ENCODE measurements at regions not wholly inside any gene's neighbourhood (a gene's known extent, or its start where the extent isn't known, plus 50 kb on each side); places are given as distances from the start of the nearest gene placed in this dataset.
"Not testable (repeated sequence)": the region's sequence is repeated elsewhere in the genome, so short reads cannot be mapped to it uniquely, and the experiment has no call there.

- 100% methylated on average over 1 of the region's 7 CpGs for WGBS (ENCODE audit: insufficient coverage)
- Histone ChIP-seq H3K4me1 (ENCODE audit: control insufficient read depth in 1 of 2, extremely low read depth in 1 of 2, insufficient read depth in 2 of 2, low read length in 2 of 2) (no peaks in the 10 kb centered on the region), H3K36me3 (ENCODE audit: control insufficient read depth in 2 of 2, extremely low read depth in 1 of 2, insufficient read depth in 1 of 2, low read length in 1 of 2) (no peaks in the 10 kb centered on the region), H3K9me3 (no peaks in the 10 kb centered on the region), H3K4me3 (ENCODE audit: control insufficient read depth in 1 of 2, extremely low read depth in 1 of 2, low read length in 1 of 2) (no peak overlapping the region), H3K27ac (ENCODE audit: low read length) (no peak overlapping the region), H3K27me3 (replicated peaks in 1 of 2; ENCODE audit: control insufficient read depth in 2 of 2, extremely low read depth in 1 of 2, insufficient read depth in 2 of 2, low read length in 1 of 2) (no peaks in the 10 kb centered on the region)
- Mint-ChIP-seq H3K4me1 (no peaks in the 10 kb centered on the region), H3K27ac (no peak overlapping the region), H3K9me3 (peaks cover 0 to 5% (median 3%) of the 10 kb centered on the region in 3 donors), H3K4me3 (no peak overlapping the region), H3K36me3 (no peaks in the 10 kb centered on the region), H3K27me3 (no peaks in the 10 kb centered on the region)
- ChIA-PET CTCF (no interaction called here), POLR2A (no interaction called here)
- DNase-seq (no peak), ATAC-seq (replicated peaks in 1 of 4) (no peak)
Measured at GRCh38 chr5:60495644-60496520, 204.1 kb downstream of the DEPDC1B start.

DNA sequence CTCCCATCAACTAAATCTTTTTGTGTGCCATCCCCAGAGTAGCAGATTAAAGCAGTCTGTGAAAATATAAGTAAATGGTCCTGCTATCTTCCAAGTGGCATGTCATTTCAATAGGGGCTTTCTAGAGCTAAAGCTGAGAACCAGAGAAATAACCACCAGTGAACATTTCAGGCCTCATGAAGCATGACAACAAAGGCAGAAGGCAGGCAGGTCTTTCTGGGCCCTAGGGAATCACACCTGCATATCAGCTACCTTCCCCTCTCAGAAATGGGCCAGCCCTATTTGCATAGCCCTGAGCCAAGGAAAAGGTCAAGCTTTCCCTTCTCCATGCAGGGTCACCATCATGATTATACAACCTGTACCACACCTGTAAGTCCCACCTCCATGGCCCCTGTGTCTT lies 205.3 kb downstream of the DEPDC1B start:
- H3K4me3 Mint-ChIP-seq, result no peak overlapping the region
- Histone ChIP-seq H3K27ac (ENCODE audit: low read length) (no peak overlapping the region), H3K36me3 (ENCODE audit: control insufficient read depth in 2 of 2, extremely low read depth in 1 of 2, insufficient read depth in 1 of 2, low read length in 1 of 2) (no peaks in the 10 kb centered on the region), H3K4me1 (ENCODE audit: control insufficient read depth in 1 of 2, extremely low read depth in 1 of 2, insufficient read depth in 2 of 2, low read length in 2 of 2) (no peaks in the 10 kb centered on the region), H3K9me3 (no peaks in the 10 kb centered on the region), H3K27me3 (replicated peaks in 1 of 2; ENCODE audit: control insufficient read depth in 2 of 2, extremely low read depth in 1 of 2, insufficient read depth in 2 of 2, low read length in 1 of 2) (no peaks in the 10 kb centered on the region), H3K4me3 (ENCODE audit: control insufficient read depth in 1 of 2, extremely low read depth in 1 of 2, low read length in 1 of 2) (no peak overlapping the region)
- peaks cover 0 to 7% (median 3%) of the 10 kb centered on the region in 3 donors for H3K9me3 Mint-ChIP-seq
- CTCF ChIA-PET, result no interaction called here
- DNase-seq (no peak), ATAC-seq (replicated peaks in 1 of 4) (no peak)
- H3K27me3 Mint-ChIP-seq, result no peaks in the 10 kb centered on the region
- H3K27ac Mint-ChIP-seq, result no peak overlapping the region
- POLR2A ChIA-PET, result no interaction called here
- H3K4me1 Mint-ChIP-seq, result no peaks in the 10 kb centered on the region
- no peaks in the 10 kb centered on the region for H3K36me3 Mint-ChIP-seq

GRCh38 chr5:60494144-60494543 lies 205.8 kb downstream of the DEPDC1B start:
- Mint-ChIP-seq H3K27ac (no peak overlapping the region), H3K36me3 (no peaks in the 10 kb centered on the region), H3K9me3 (peaks cover 0 to 7% (median 3%) of the 10 kb centered on the region in 3 donors), H3K4me3 (no peak overlapping the region), H3K4me1 (no peaks in the 10 kb centered on the region), H3K27me3 (no peaks in the 10 kb centered on the region)
- Histone ChIP-seq H3K27me3 (replicated peaks in 1 of 2; ENCODE audit: control insufficient read depth in 2 of 2, extremely low read depth in 1 of 2, insufficient read depth in 2 of 2, low read length in 1 of 2) (no peaks in the 10 kb centered on the region), H3K4me1 (ENCODE audit: control insufficient read depth in 1 of 2, extremely low read depth in 1 of 2, insufficient read depth in 2 of 2, low read length in 2 of 2) (no peaks in the 10 kb centered on the region), H3K36me3 (ENCODE audit: control insufficient read depth in 2 of 2, extremely low read depth in 1 of 2, insufficient read depth in 1 of 2, low read length in 1 of 2) (no peaks in the 10 kb centered on the region), H3K4me3 (ENCODE audit: control insufficient read depth in 1 of 2, extremely low read depth in 1 of 2, low read length in 1 of 2) (no peak overlapping the region), H3K27ac (ENCODE audit: low read length) (no peak overlapping the region), H3K9me3 (no peaks in the 10 kb centered on the region)
- POLR2A ChIA-PET, result no interaction called here
- WGBS (ENCODE audit: insufficient coverage), result 60% methylated on average over 2 of the region's 3 CpGs
- CTCF ChIA-PET, result no interaction called here
- ATAC-seq (replicated peaks in 1 of 4) (no peak), DNase-seq (no peak)

GRCh38 chr5:60493372-60493771 lies 206.6 kb downstream of the DEPDC1B start:
- H3K36me3 ChIP-seq (ENCODE audit: control insufficient read depth in 2 of 2, extremely low read depth in 1 of 2, insufficient read depth in 1 of 2, low read length in 1 of 2), result no peaks in the 10 kb centered on the region
- no peak for DNase-seq
- no CpG with 5 or more reads among the region's 2 CpGs for WGBS (ENCODE audit: insufficient coverage)
- no peak overlapping the region for H3K4me3 ChIP-seq (ENCODE audit: control insufficient read depth in 1 of 2, extremely low read depth in 1 of 2, low read length in 1 of 2)
- Mint-ChIP-seq H3K36me3 (no peaks in the 10 kb centered on the region), H3K4me1 (no peaks in the 10 kb centered on the region), H3K4me3 (no peak overlapping the region), H3K9me3 (peaks cover 0 to 7% (median 3%) of the 10 kb centered on the region in 3 donors), H3K27me3 (no peaks in the 10 kb centered on the region), H3K27ac (no peak overlapping the region)
- H3K4me1 ChIP-seq (ENCODE audit: control insufficient read depth in 1 of 2, extremely low read depth in 1 of 2, insufficient read depth in 2 of 2, low read length in 2 of 2), result no peaks in the 10 kb centered on the region
- no peak overlapping the region for H3K27ac ChIP-seq (ENCODE audit: low read length)
- H3K9me3 ChIP-seq, result no peaks in the 10 kb centered on the region
- ChIA-PET POLR2A (no interaction called here), CTCF (no interaction called here)
- no peaks in the 10 kb centered on the region for H3K27me3 ChIP-seq (replicated peaks in 1 of 2; ENCODE audit: control insufficient read depth in 2 of 2, extremely low read depth in 1 of 2, insufficient read depth in 2 of 2, low read length in 1 of 2)
- ATAC-seq (replicated peaks in 1 of 4), result no peak

DNA sequence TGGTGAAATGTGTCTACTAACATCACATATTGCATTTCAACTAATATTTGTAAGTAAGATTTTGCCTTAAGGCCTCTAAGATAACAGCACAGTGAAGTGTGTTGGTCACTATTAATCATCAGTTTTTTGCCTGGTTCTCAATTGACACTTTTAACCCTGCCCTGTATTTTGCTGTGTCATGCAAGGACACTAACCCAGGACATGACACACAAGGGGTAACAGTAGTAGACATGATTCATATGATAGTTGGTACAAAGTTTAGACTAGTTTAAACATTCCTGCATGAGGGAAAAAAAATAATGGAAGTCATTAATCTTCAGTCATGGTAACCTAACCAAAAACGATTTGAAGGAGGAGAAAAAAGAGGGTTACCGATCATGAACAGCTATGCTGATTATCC lies 207.0 kb downstream of the DEPDC1B start:
- CTCF ChIA-PET, result no interaction called here
- no peak overlapping the region for H3K4me3 ChIP-seq (ENCODE audit: control insufficient read depth in 1 of 2, extremely low read depth in 1 of 2, low read length in 1 of 2)
- no peak for ATAC-seq (replicated peaks in 1 of 4)

DNA sequence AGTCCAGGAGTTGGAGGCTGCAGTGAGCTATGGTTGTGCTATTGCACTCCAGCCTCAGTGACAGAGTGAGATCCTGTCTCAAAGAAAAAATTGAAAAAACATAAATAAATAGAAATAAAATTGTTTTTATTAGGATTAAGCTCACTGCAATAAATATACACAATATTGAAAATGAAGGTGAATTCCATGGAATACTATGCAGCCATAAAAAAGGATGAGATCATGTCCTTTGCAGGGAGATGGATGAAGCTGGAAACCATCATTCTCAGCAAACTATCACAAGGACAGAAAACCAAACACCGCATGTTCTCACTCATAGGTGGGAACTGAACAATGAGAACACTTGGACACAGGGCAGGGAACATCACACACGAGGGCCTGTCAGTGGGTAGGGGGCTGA lies 207.6 kb downstream of the DEPDC1B start:
- H3K9me3 Mint-ChIP-seq; H3K4me1 Mint-ChIP-seq; H3K27ac Mint-ChIP-seq; H3K36me3 Mint-ChIP-seq; H3K4me3 ChIP-seq (ENCODE audit: control insufficient read depth in 1 of 2, extremely low read depth in 1 of 2, low read length in 1 of 2); H3K27ac ChIP-seq (ENCODE audit: low read length); DNase-seq; POLR2A ChIA-PET; H3K27me3 Mint-ChIP-seq; CTCF ChIA-PET; H3K36me3 ChIP-seq (ENCODE audit: control insufficient read depth in 2 of 2, extremely low read depth in 1 of 2, insufficient read depth in 1 of 2, low read length in 1 of 2); H3K27me3 ChIP-seq (replicated peaks in 1 of 2; ENCODE audit: control insufficient read depth in 2 of 2, extremely low read depth in 1 of 2, insufficient read depth in 2 of 2, low read length in 1 of 2); H3K4me3 Mint-ChIP-seq; H3K4me1 ChIP-seq (ENCODE audit: control insufficient read depth in 1 of 2, extremely low read depth in 1 of 2, insufficient read depth in 2 of 2, low read length in 2 of 2); ATAC-seq (replicated peaks in 1 of 4); H3K9me3 ChIP-seq: not testable (repeated sequence)
- WGBS (ENCODE audit: insufficient coverage), result no CpG with 5 or more reads among the region's 2 CpGs

More for the DNA sequence above, 207.0 kb downstream of the DEPDC1B start:
- Histone ChIP-seq H3K4me1 (ENCODE audit: control insufficient read depth in 1 of 2, extremely low read depth in 1 of 2, insufficient read depth in 2 of 2, low read length in 2 of 2) (no peaks in the 10 kb centered on the region), H3K9me3 (no peaks in the 10 kb centered on the region), H3K36me3 (ENCODE audit: control insufficient read depth in 2 of 2, extremely low read depth in 1 of 2, insufficient read depth in 1 of 2, low read length in 1 of 2) (no peaks in the 10 kb centered on the region), H3K27ac (ENCODE audit: low read length) (no peak overlapping the region), H3K27me3 (replicated peaks in 1 of 2; ENCODE audit: control insufficient read depth in 2 of 2, extremely low read depth in 1 of 2, insufficient read depth in 2 of 2, low read length in 1 of 2) (no peaks in the 10 kb centered on the region)
- WGBS (ENCODE audit: insufficient coverage), result 83% methylated on average over 2 of the region's 2 CpGs
- H3K27me3 Mint-ChIP-seq, result no peaks in the 10 kb centered on the region
- no peak overlapping the region for H3K4me3 Mint-ChIP-seq
- POLR2A ChIA-PET, result no interaction called here
- peaks cover 0 to 7% (median 3%) of the 10 kb centered on the region in 3 donors for H3K9me3 Mint-ChIP-seq
- H3K36me3 Mint-ChIP-seq, result no peaks in the 10 kb centered on the region
- no peaks in the 10 kb centered on the region for H3K4me1 Mint-ChIP-seq
- no peak for DNase-seq
- no peak overlapping the region for H3K27ac Mint-ChIP-seq
